GM18868 (cell line): ENCODE measurements at regions not wholly inside any gene's neighbourhood (a gene's known extent, or its start where the extent isn't known, plus 50 kb on each side); places are given as distances from the start of the nearest gene placed in this dataset.
"Not testable (repeated sequence)": the region's sequence is repeated elsewhere in the genome, so short reads cannot be mapped to it uniquely, and the experiment has no call there.

Experiments used
- ATAC-seq: cut with Tn5 transposase; IDR thresholded peaks from one replicate; pipeline ENCODE4 v1.9.1; 2021; ENCODE audit warnings: mild to moderate bottlenecking, moderate library complexity; ENCODE audit not compliant: unreplicated experiment

DNA sequence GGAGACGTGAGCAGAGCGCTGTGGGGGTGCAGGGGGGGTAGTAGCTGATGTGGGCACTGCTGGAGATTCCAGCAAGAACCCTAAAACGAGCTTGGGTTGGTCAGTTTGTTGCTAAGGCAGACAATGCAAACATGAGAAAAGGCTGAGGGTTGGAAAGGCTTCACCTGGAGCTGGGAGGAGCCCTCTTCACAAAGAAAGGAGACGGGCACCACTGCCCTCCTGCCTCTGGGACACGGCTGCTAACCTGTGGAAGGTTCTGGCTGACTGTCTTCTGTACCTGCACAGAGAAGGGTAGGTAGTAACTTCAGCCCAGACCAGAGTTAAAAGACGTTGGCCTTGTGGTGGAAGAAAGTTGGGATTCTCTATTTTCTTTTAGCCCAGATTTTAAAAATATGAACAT is 108.7 kb downstream of the SUCLA2 start:
- ATAC-seq = no peak

DNA sequence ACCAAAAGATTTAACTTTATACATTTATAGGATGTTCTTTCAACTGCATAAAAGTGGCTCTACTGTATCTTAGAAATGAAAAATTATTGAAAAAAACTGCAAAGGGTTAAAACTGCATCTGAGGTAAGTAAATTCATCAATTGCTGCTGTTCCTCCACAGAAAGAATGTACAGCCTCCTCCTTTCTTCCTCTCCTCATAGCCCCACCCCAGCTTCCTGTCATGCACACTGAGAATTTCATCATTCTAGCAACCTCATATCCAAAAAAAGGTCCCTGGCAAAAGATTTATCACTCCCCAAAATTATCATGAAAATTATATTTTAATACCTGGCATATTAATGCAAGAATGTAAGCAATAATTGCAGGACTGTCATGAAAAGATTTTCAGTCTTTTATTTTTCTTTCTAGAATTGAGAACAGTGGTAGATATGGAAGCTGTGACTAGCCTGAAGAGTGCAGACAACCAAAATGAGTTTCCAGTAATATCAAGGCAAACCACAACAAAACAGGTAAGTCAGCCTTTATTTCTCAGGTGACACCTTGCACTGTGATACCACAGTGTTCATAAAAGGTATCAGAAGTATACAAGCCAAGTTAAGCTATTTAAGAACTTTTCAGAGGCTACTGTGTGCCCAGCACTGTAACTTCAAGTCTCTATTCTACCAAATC is 110.8 kb downstream of the SUCLA2 start:
- ATAC-seq = no peak

DNA sequence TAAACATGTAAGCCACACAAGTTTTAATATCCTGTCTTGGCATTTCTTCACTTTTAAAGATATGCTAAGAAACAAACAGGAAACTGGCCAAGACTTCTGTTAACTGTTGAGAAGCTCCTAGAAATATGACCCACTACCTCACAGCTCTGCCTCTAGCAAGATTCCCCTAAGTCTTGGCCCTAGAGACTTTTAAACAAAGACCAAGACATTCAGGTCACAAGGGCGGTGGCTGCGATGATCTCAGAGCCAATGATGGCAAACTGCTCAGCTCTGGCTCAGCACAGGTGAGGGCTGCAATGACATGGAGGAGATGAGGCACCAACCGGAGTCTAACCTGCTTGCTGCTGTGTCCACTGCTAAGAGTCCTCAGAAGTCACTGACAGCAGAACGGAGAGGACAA is 114.8 kb downstream of the SUCLA2 start:
- no peak for ATAC-seq

DNA sequence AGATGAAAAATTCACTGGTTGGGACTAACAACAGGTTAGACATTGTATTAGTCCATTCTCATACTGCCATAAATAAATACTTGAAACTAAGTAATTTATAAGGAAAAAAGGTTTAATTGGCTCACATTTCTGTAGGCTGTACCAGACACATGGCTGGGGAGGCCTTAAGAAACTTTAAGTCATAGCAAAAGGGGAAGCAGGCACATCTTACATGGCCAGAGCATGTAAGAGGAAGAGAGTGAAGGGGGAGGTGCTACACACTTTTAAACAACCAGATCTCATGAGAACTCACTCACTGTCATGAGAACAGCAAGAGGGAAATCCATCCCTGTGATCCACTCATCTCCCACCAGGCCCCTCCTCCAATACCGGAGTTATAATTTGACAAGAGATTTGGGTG is 125.9 kb downstream of the SUCLA2 start:
- ATAC-seq = no peak

DNA sequence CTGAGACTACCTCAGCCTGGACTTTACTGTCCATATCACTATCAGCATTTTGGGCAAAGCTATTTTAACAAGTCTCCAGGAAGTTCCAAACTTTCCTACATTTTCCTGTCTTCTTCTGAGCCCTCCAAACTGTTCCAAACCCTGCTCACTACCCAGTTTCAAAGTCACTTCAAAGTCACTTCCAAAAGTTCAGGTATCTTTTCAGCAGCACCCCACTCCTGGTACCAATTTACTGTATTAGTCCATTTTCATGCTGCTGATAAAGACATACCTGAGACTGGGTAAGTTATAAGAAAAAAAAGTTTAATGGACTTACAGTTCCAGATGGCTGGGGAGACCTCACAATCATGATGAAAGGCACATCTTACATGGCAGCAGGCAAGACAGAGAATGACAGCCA is 127.1 kb downstream of the SUCLA2 start:
- not testable (repeated sequence) for ATAC-seq

DNA sequence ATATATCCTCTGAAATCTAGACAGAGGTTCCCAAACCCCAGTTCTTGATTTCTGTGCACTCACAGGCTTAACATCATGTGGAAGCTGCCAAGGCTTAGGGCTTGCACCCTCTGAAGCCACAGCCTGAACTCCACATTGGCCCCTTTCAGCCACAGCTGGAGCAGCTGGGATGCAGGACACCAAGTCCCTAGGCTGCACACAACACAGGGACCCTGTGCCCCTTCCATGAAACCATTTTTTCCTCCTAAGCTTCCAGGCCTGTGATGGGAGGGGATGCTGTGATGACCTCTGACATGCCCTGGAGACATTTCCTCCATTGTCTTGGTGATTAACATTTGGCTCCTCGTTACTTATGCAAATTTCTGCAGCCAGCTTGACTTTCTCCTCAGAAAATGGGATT is 127.8 kb downstream of the SUCLA2 start:
- ATAC-seq = not testable (repeated sequence)

DNA sequence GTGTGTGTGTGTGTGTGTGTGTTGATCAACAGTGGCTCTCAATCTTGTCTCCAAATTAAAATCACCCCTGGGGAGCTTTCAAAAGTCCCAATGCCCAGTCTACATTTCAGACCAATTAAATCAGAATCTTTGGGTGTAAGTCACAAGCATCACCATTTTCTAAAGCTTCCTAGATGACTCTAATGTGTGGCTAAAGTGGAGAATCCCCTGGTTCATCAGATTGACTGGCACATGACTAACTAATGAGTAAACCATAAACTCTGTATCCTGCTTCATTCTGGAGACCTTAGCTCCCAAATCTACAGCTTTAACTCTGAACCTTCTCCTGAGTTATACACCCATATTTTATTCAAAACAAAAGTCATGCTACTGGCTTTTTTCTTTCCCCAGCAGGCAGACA is 131.3 kb downstream of the SUCLA2 start:
- ATAC-seq = no peak

DNA sequence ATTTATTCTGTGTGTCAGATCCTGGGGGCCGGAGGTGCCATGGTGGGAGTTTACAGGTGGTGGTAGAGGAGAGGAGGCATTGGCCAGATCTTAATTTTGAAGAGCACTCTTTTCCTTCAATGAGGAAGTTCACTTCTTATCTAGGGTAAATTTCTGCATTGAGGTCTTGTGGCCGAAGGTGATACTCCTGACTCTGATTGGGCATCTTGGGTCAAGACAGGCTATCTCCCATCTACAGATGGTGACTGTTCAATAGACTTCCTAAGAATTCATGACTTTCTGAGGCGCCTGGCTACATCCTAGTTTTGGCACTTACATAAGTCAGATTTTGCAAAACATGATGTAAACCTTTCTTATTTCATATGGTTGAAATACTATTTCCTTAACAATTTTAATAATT is 135.2 kb downstream of the SUCLA2 start:
- ATAC-seq = no peak

DNA sequence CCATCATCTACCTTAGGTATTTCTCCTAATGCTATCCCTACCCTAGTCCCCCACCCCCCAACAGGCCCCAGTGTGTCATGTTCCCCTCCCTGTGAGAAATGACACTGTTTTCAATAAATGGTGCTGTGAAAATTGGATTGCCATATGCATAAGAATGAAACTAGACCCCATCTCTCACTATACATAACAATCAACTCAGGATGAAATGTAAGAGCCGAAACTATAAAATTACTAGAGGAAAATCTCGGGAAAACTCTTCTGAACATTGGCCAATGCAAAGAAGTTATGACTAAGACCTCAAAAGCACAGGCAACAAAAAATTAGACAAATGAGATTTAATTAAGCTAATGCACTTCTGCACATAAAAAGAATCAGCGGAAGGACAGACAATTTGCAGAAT is 138.2 kb downstream of the SUCLA2 start:
- ATAC-seq = no peak

DNA sequence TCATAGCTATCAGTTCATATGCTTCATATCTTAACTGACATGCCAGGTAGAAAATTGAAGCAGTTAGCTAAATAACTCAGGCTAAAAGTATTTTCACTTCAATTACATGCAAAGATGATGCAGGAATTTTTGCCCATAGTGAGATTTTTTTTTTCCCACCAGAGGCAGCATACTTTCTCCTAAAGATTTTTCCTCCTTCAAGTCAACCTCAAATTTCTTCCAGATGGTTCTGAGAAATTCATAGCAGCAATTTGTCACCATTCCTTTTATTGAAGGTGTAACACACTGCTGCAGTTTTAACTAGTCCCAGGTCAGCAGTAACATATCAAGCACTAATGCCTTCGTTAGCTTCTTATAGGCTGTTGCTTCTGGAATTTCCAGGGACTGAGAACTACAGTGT is 141.9 kb downstream of the SUCLA2 start:
- no peak for ATAC-seq

DNA sequence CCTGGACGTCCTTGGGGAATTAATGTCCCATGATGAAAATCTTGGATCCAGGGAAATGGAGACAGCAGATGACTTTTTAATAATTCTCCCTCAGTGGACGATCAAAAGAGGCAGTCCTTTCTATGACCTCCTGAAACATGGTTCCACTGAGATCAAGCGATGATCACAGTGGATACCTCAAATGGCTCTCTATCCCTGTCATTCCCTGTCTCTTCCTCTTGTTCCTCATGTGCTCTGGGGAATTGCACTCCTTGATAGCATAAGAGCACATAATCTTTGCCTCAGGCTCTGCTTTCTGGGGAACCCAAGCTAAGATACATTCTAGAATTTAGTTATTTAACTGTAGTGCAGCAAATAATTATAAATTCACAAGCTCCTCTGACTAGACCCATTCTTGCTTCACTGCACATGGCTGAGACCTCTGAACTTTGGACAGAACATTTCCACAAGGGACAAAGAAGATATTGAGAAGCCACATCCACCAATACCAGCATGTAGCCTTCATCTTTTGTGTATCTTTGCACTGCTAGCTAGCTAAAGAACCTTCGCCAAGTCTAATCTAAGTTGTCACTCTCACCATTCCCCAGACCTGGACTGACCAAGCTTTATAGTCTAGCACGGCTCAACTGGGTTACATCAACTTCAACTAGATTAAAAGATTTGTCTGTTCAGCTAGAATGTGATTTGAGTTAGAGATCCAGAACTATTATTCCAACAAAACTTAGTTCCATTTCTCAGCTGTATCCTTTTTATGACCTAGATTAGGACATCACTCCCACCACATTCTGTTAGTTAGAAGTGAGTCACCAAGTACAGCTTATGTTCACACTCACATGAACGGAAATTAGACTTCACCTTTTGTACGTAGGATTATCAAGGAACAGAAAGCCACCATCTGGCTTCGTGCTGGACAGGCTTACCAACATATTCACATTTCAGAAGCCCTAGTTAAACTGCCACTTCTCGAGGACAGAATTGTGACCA is 142.7 kb downstream of the SUCLA2 start:
- no peak for ATAC-seq

DNA sequence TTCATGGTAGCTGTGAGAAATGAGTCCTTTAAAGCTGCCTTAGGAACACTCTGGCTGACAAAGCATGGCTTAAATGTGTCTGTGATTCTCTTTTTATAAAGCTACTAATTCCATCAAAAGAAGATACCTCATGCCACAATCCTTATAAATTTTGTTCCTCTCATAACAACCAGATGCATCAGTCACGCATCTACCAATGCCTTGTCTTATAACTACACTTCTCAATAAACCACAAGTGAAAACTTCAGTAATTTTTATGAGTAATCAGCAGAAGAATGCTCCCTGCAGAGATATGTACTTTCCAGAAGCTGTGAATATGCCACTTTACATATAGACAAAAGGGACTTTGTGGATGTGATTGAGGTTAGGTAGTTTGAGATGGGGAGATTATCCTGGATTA is 147.8 kb downstream of the SUCLA2 start:
- ATAC-seq = no peak

DNA sequence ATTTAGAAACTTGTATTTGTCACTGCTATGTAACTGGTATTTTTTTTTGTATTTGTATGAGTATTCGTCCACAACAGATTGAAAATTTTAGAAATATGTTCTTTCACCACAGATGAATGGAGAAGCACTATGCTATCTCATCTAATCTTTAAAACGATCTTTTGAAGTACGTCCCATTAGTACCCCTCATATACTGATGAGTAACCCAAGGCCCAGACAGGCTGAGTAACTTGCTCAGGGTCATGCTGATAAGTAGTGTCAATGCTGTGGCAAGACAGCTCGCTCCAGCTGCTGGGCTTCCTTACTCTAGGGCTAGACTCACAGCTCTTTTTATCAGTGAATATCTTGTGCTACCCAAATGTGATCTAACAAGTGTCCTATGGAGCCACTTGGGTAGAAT is 154.2 kb downstream of the SUCLA2 start:
- ATAC-seq = no peak

DNA sequence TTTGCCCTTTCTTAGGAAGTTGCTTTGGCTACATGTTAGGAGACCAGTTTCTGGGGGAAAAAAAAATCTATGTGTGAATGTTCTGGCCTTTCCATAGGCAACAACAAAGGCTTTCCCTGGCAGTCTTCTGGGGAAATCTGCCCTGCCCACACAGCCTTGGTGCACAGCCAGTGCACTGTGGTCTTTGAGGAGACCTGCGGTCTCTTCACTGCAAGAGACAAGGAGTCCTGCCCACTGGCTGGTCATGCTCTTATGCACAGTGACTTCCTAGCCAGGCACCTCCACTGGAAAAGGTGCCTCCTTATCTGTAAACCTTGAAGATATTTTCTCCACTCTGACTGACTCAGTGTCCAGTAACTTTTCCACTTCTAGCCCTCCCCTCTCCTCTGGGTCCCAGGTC is 155.1 kb downstream of the SUCLA2 start:
- no peak for ATAC-seq

DNA sequence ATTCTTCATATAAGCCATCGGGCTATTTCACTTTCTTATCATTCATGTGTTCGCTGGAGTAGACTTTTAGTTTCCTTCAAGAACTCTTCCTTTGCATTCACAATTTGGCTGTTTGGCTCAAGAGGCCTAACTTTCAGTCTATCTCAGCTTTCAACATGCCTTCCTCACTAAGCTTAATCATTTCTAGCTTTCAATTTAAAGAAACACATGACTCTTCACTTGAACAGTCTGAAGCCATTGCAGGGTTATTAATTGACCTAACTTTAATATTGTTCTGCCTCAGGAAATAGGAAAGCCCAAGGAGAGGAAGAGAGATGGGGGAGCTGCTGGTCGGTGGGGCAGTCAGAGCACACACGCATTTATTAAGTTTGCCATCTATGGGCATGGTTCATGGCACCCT is 158.1 kb downstream of the SUCLA2 start:
- ATAC-seq = no peak

DNA sequence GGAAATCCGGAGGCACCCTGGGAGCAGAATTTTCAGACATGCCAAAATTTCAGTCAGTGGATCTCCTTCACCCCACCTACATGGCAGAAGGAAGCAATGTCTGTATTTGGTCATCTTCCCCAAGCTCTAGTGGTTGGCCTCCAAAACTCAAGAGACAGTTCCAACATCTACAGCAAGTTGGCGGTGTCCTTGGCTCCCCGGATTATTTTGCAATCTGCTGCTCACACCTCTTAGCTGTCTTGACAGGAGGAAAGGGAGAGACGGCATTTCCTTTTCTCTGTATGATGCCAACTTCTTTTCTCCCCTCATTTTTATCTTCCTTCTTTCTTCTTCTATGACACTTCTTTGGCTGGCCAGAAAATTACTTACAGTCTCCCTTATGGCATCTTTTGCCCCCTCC is 159.9 kb downstream of the SUCLA2 start:
- ATAC-seq = no peak

DNA sequence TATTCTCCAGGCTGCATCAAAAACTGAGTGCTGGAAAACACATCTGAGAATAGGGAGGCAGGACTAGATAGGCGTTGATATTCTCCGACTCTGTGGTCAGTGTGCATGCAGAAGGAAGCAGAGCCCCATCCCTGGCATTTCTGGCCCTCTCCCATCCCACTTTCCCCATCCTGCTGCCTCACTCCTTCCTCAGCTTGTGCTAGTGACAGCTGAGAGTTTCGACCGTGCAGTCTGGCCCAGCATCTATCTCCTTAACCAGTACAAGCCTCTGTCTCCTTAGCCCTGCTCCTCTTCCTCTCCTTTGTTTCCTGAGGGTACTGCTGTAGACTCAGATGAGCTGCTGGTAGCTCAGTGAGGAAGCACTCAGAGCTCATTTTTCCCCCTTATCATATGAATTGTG is 163.2 kb downstream of the SUCLA2 start:
- ATAC-seq = no peak

DNA sequence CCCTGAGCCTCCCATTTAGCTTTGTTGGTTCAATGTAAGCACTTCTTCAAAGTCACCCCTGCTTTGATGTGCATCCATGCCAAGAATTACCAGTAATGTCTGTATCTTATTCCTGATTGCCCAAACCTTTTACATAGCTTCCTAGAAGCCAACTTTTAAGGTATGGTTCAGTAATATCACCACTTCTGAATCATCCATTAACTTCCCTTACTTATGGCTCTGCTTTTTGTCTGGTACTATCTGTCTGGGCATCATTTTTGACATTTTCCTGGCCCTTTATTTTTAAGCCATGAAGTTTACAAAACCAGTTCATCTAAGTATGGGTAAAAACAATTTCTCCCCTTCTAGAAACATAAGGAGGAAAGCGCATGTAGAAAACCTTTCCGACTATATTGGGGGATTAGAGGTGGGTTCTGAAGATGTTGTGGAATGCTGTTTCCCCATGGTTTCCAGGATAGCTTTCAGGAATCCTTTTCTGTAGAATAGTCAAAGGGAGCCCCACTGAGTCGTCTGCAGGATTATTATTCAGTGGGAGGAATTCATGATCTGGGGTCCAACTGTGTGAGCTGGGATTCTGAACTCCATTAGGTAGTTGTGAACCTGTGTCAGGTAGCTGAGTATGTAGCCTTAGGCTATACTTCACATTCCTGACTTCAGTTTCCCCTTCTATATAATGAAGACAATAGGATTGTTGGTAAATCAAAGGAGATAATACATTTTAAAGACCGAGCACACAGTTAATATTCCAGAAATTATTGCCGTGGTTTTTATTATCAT is 163.8 kb downstream of the SUCLA2 start:
- no peak for ATAC-seq

DNA sequence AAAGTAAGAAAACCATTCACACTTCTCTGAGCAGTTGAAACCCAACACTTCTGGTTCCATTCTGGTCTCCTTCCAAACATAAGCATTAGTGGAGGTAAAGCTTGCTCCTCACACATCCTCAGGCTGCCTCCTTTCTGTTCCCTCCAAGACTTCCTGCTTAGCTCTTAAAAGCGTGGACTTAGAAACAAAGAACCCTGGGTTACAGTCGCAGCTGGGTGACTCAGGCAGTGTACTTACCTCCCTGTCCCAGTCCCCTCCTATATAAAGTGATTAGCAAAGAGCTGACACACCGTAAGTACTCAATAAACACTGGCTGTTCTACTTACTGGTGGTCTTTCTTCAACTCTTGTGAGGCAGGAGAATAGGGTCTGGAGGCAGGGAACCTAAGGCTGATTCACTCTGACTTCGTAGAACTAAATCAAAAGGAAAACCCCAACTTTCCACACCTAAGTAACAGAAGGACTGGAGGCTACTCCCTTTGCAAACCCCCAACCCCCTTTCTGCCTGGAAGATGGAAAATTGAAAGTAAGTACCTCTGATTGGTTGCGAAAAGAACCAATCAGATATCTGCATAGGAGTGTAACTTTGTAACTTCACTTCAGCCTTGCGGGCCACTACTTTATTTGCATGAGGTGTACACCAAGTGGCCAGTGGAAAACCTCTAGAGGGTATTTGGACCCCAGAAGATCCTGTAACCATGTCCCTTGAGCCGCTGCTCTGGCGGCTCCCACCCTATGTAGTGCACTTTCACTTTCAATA is 165.4 kb downstream of the SUCLA2 start:
- no peak for ATAC-seq

DNA sequence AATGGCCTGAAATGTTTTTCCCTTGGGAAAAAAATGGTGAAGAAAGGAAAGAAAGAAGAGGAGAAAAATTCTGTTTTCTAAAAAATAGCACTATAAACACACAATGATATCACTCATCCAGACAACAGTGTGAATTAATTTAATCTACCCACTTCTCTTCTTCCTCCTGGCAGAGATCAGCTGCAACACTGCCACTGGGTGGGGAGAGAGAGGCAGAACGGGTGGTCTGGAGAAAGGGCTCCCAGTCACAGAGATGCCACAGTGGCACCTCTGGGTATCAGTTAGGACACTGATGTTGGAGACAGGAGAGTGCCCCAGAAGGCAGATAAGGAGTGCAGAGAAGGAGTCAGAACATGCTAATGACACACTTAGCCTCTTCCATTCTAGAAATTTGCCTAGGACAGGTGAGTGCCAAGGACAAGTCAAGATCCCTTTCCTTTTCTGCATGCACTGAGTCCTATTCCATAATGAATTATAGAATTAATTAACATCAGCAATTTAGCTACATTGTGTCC is 168.6 kb downstream of the SUCLA2 start:
- no peak for ATAC-seq

DNA sequence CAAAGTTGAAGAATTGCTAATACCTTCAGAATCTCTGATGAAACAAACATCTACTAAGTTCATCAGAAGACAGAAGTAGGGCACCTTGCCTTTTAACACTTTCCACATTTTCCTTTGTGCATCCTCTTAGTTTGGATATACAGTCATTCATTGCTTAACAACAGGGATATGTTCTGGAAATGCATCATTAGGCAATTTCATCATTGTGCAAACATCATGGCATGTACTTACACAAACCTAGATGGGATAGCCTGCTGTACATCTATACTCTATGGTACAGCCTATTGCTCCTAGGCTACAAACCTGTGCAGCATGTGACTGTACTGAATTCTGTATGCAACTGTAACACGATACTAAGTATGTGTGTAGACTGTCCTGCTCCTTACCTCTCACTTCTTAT is 169.8 kb downstream of the SUCLA2 start:
- ATAC-seq = no peak
